ENCODE measurements at regions not wholly inside any gene's neighbourhood (a gene's known extent, or its start where the extent isn't known, plus 50 kb on each side); places are given as distances from the start of the nearest gene placed in this dataset.

DNA sequence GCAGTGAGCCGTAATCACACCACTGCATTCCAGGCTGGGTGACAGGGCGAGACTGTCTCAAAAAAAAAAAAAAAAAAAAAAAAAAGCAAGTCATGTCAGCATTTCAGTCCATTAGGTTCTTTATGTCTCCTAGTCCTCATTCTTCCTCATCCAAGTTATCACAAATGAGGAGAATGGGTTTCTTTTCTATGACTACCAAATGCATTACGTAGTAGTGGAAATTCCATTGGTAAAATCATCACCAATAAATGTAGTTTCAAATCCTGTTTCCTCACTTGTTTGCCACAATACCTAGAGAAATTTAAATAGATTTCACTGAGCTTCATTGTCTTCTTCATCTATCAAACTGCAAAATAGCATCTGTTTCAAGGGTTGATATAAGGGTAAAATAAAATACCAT is 317.6 kb upstream of the MME start:
- no peak for DNase-seq (ENCODE audit: low read depth)
- ChIA-PET POLR2A (no interaction called here), CTCF (interaction anchor here (0.9 to 1.2 kb wide), 2 partner anchors 18 to 104 kb away, joined by 3 read pairs; no protein-coding TSS in a partner anchor)
- TF ChIP-seq, protein P1, sequence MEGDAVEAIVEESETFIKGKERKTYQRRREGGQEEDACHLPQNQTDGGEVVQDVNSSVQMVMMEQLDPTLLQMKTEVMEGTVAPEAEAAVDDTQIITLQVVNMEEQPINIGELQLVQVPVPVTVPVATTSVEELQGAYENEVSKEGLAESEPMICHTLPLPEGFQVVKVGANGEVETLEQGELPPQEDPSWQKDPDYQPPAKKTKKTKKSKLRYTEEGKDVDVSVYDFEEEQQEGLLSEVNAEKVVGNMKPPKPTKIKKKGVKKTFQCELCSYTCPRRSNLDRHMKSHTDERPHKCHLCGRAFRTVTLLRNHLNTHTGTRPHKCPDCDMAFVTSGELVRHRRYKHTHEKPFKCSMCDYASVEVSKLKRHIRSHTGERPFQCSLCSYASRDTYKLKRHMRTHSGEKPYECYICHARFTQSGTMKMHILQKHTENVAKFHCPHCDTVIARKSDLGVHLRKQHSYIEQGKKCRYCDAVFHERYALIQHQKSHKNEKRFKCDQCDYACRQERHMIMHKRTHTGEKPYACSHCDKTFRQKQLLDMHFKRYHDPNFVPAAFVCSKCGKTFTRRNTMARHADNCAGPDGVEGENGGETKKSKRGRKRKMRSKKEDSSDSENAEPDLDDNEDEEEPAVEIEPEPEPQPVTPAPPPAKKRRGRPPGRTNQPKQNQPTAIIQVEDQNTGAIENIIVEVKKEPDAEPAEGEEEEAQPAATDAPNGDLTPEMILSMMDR (IDR thresholded peaks at IDR 0.05; ENCODE audit: insufficient read depth, low read depth, low read length) = no peak
- Histone ChIP-seq H3K36me3 (ENCODE audit: control insufficient read depth, insufficient read depth, low read length) (no peaks in the 10 kb centered on the region), H3K4me3 (ENCODE audit: low read depth, low read length) (no peak overlapping the region), H3K27me3 (ENCODE audit: control insufficient read depth, insufficient read depth, low read length) (no peaks in the 10 kb centered on the region)

GRCh38 chr3:154759966-154760365 is 320.2 kb upstream of the MME start:
- TF ChIP-seq, protein P1 (IDR thresholded peaks at IDR 0.05; ENCODE audit: insufficient read depth, low read depth, low read length) = no peak
- no peak for DNase-seq (ENCODE audit: low read depth)
- Histone ChIP-seq H3K36me3 (ENCODE audit: control insufficient read depth, insufficient read depth, low read length) (no peaks in the 10 kb centered on the region), H3K27me3 (ENCODE audit: control insufficient read depth, insufficient read depth, low read length) (no peaks in the 10 kb centered on the region), H3K4me3 (ENCODE audit: low read depth, low read length) (no peak overlapping the region)
- ChIA-PET CTCF (interaction anchor here (1.0 to 1.3 kb wide), 3 partner anchors 9 to 318 kb away, joined by 3 read pairs; no protein-coding TSS in a partner anchor), POLR2A (interaction anchor here (0.6 kb wide), 2 partner anchors 22 to 270 kb away, joined by 3 read pairs; no protein-coding TSS in a partner anchor)

DNA sequence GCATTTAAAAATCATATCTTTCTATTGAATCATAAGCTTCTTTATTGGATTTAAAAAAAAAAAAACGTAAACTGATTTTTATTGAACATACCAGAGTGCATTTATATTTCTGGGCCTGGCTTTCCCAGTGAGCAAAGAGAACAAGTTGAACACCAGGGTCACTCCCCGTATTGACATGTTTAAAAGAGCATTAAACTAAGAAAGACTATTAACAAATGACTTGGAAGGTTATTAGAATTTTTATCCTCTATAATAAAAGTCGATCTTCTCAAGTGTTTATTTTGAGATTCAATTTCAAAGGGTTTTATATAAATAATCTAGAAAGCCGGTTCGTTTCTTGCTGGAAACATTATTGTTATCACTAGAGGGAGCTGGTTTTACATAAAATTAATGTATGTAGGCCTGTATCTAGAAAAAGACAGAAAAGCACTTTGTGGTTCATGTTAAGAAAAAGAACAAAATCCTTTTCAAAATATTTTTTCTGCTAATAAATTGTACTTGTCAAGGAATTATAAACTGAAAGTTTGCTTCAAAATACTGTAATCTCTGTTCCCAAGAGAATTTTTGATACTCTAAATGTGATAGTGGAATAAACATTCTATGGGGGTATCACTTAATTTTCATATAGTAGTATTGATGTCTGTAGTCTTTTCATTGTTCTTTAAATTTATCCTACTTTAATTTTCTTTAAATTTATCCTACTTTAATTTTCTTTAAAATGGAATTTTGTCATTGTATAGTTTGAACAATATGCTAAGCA is 321.8 kb upstream of the MME start:
- Histone ChIP-seq H3K36me3 (ENCODE audit: control insufficient read depth, insufficient read depth, low read length) (no peaks in the 10 kb centered on the region), H3K4me3 (ENCODE audit: low read depth, low read length) (no peak overlapping the region), H3K27me3 (ENCODE audit: control insufficient read depth, insufficient read depth, low read length) (no peaks in the 10 kb centered on the region)
- TF ChIP-seq, protein P1 (IDR thresholded peaks at IDR 0.05; ENCODE audit: insufficient read depth, low read depth, low read length) = peak; percentile 42
- ChIA-PET CTCF (interaction anchor here (0.6 to 1.8 kb wide), 5 partner anchors 146 to 607 kb away, joined by 3 to 4 read pairs (median 3); no protein-coding TSS in a partner anchor), POLR2A (interaction anchor here (0.6 kb wide), 1 partner anchor 306 kb away, joined by 7 read pairs; no protein-coding TSS in a partner anchor)
- DNase-seq (ENCODE audit: low read depth) = peak; percentile 19

- ChIA-PET CTCF (interaction anchor here (0.6 kb wide), 1 partner anchor 169 kb away, joined by 3 read pairs; no protein-coding TSS in a partner anchor), POLR2A (interaction anchor here (0.6 to 0.7 kb wide), 2 partner anchors 331 to 424 kb away, joined by 3 read pairs; no protein-coding TSS in a partner anchor)
- no peak for DNase-seq (ENCODE audit: low read depth)
- TF ChIP-seq, protein P1 (IDR thresholded peaks at IDR 0.05; ENCODE audit: insufficient read depth, low read depth, low read length) = no peak
- Histone ChIP-seq H3K4me3 (ENCODE audit: low read depth, low read length) (no peak overlapping the region), H3K27me3 (ENCODE audit: control insufficient read depth, insufficient read depth, low read length) (no peaks in the 10 kb centered on the region), H3K36me3 (ENCODE audit: control insufficient read depth, insufficient read depth, low read length) (no peaks in the 10 kb centered on the region)
These were observed 323.1 kb upstream of the GPR149 start for GRCh38 chr3:154753101-154753500.

DNA sequence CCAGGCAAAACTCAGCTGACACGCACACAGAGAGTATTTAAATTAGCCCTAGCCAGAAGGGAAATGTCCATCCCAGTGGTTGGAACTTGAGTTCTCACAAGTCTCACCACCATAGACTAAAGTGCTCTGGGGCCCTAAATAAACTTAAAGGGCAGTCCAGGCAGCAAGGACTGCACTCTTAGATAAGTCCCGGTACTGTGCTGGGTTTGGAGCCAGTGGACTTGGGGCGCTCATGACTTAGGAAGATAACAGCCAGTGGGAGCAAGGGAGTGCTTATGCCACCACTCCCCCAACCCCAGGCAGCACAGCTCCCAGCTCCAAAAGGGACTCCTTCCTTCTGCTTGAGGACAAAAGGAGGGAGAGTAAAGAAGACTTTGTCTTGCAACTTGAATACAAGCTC is 319.5 kb upstream of the GPR149 start:
- ChIA-PET POLR2A (no interaction called here), CTCF (no interaction called here)
- no peaks in the 10 kb centered on the region for H3K36me3 ChIP-seq (ENCODE audit: control insufficient read depth, insufficient read depth, low read length)
- no peak overlapping the region for H3K4me3 ChIP-seq (ENCODE audit: low read depth, low read length)
- DNase-seq (ENCODE audit: low read depth) = no peak
- TF ChIP-seq, protein P1 (IDR thresholded peaks at IDR 0.05; ENCODE audit: insufficient read depth, low read depth, low read length) = no peak
- H3K27me3 ChIP-seq (ENCODE audit: control insufficient read depth, insufficient read depth, low read length) = no peaks in the 10 kb centered on the region

Measured in BJ (cell line).